BE2C (cell line): ENCODE measurements at regions not wholly inside any gene's neighbourhood (a gene's known extent, or its start where the extent isn't known, plus 50 kb on each side); places are given as distances from the start of the nearest gene placed in this dataset.

Experiments used
- DNase-seq: peaks from one replicate; pipeline ENCODE4 v3.0.0-alpha.2; 2020
- H3K27me3 ChIP-seq: fragments of 250-450 bp; sonication (Bioruptor Pico); 2 replicates; pipeline ENCODE4 v1.5.1; 2020; ENCODE audit warnings: mild to moderate bottlenecking
- H3K36me3 ChIP-seq: fragments of 250-450 bp; sonication (Bioruptor Pico); 2 replicates; pipeline ENCODE4 v1.5.1; 2020; ENCODE audit warnings: mild to moderate bottlenecking
- H3K4me1 ChIP-seq: fragments of 250-450 bp; sonication (Bioruptor Pico); 2 replicates; pipeline ENCODE4 v1.5.1; 2020
- H3K4me3 ChIP-seq: 2 replicates; pipeline ENCODE4 v1.5.1; 2011; ENCODE audit warnings: low read depth, low read length
- H3K9me3 ChIP-seq: fragments of 250-450 bp; sonication (Bioruptor Pico); 2 replicates; pipeline ENCODE4 v1.5.1; 2020
- TF ChIP-seq, protein P1 (sequence below): IDR thresholded peaks from 2 replicates; pipeline ENCODE4 v1.5.1; 2012; ENCODE audit warnings: mild to moderate bottlenecking, low read depth, low read length

DNA sequence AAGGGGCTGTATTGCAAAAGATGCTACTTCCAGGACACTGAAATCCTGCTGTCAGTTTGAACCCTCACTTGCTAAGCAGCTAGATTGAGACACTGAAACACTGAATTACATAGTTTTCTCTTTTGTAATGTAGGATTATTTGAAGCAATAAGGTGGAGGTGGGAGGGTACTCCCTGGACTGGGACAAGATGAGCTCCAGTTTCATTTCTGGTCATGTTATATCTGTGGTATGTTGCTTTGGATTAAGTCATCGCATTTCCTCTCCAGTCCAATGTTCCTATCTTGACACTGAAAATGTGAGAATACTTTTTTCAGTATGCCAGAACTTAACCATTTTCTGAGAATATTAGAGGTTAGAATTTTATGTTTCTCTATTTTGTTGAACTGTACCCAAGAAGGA is 426.2 kb upstream of the MEX3C start:
- H3K4me1 ChIP-seq: no peaks in the 10 kb centered on the region
- no peak for DNase-seq
- H3K4me3 ChIP-seq: no peak overlapping the region
- H3K27me3 ChIP-seq: no peaks in the 10 kb centered on the region
- TF ChIP-seq, protein P1, sequence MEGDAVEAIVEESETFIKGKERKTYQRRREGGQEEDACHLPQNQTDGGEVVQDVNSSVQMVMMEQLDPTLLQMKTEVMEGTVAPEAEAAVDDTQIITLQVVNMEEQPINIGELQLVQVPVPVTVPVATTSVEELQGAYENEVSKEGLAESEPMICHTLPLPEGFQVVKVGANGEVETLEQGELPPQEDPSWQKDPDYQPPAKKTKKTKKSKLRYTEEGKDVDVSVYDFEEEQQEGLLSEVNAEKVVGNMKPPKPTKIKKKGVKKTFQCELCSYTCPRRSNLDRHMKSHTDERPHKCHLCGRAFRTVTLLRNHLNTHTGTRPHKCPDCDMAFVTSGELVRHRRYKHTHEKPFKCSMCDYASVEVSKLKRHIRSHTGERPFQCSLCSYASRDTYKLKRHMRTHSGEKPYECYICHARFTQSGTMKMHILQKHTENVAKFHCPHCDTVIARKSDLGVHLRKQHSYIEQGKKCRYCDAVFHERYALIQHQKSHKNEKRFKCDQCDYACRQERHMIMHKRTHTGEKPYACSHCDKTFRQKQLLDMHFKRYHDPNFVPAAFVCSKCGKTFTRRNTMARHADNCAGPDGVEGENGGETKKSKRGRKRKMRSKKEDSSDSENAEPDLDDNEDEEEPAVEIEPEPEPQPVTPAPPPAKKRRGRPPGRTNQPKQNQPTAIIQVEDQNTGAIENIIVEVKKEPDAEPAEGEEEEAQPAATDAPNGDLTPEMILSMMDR: no peak
- no peaks in the 10 kb centered on the region for H3K9me3 ChIP-seq
- no peaks in the 10 kb centered on the region for H3K36me3 ChIP-seq

DNA sequence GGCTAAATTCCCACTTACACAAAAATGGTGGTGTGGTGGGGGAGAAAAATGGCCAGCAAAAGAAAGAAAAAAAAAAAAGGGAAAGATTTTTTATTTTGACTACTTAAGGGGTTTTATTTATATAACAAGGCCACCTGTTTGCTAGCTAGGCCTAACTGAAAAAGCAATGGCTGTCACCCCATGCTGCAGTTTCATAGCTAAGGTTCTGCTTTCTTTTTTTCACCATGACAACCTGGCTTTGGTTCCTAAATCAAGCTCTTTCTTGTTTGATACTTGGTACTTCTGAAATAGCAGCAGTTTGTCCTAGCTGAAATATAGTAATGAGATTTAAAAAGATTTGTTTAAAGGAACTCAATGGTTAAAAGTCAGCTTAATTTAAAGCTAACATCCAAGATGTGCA is 433.2 kb upstream of the MEX3C start:
- no peaks in the 10 kb centered on the region for H3K36me3 ChIP-seq
- TF ChIP-seq, protein P1: no peak
- H3K4me1 ChIP-seq: no peaks in the 10 kb centered on the region
- H3K9me3 ChIP-seq: no peaks in the 10 kb centered on the region
- no peak overlapping the region for H3K4me3 ChIP-seq
- H3K27me3 ChIP-seq: no peaks in the 10 kb centered on the region
- DNase-seq: no peak

DNA sequence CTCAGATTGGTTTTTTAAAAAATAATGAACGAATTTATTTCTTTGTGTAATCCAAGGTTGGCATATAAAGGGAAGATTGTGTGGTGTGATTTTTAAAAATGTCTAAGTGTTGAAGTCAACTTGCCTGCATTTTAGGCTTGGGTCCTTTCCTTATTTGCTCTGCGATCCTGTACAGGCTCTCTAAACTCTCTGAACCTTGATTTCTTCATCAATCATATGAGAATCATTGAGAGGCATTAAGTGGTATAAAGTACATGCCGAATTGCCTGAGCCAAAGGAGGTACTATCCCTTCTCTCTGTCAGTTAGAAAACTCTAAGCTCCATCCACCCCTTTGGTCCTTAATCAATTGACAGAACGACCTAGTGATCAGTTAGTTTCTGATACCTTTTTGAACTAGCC is 440.4 kb upstream of the MEX3C start:
- no peaks in the 10 kb centered on the region for H3K36me3 ChIP-seq
- TF ChIP-seq, protein P1: no peak
- DNase-seq: no peak
- no peaks in the 10 kb centered on the region for H3K27me3 ChIP-seq
- no peaks in the 10 kb centered on the region for H3K4me1 ChIP-seq
- H3K4me3 ChIP-seq: no peak overlapping the region
- H3K9me3 ChIP-seq: no peaks in the 10 kb centered on the region

DNA sequence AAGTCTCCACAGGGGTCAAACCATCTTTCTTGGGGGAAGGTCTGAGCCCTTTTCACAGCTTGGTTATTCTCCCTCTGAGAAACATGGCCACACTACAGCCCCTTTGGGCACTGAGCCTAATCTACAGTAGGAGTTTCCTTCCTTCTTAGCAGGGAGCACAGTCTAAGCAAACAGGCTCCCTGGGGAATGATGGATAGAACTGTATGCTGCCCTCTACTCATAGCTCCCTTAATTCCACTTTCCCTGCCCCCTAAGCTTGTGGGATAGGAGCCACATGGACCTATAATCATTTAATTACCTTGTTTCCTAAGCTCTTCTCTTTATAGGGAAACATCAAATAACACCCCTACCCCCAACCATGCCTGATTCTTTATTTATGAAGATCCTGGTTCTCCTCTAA is 442.1 kb upstream of the MEX3C start:
- no peaks in the 10 kb centered on the region for H3K27me3 ChIP-seq
- no peaks in the 10 kb centered on the region for H3K9me3 ChIP-seq
- no peak for DNase-seq
- no peak overlapping the region for H3K4me3 ChIP-seq
- no peaks in the 10 kb centered on the region for H3K4me1 ChIP-seq
- H3K36me3 ChIP-seq: no peaks in the 10 kb centered on the region
- TF ChIP-seq, protein P1: no peak

DNA sequence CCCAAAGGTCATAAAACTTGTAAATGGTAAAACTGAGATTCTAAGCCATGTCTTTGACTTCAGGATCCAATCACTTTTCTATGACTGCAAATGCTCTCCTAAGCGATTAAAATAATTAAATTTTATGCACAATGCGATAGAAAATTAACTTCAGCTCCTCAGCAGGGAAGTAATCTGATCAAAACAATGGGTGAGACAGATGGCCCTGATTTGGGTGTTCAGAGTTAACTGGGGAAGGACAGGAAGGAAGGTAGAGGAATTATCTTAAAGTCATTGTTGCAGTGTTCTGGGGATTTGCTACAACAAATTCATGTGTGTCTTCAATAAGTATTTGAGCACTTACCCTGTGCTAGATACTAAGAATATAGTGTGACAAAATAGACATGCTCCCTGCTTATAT is 446.0 kb upstream of the MEX3C start:
- H3K4me1 ChIP-seq: no peaks in the 10 kb centered on the region
- DNase-seq: no peak
- H3K9me3 ChIP-seq: no peaks in the 10 kb centered on the region
- no peaks in the 10 kb centered on the region for H3K27me3 ChIP-seq
- TF ChIP-seq, protein P1: no peak
- H3K36me3 ChIP-seq: no peaks in the 10 kb centered on the region
- H3K4me3 ChIP-seq: no peak overlapping the region

DNA sequence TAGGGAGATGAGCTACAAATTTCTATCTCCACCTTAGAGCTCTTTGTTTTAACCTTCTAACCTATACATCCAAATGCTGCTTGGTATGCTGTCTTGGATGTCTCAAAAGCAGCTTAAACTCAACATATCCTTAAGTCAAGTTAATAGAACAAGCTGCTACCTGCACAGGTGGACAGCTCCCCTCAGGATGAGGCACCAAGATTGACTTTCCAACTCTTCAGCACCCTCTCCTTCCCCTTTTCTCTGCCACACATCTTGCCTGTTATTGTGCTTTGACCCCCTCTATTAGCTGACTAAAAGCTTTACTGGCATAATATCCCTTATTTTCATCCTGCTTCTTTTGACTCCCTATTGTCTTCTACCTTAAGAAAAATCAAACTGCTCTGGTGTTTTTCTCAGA is 448.1 kb upstream of the MEX3C start:
- Histone ChIP-seq H3K4me3 (no peak overlapping the region), H3K27me3 (no peaks in the 10 kb centered on the region), H3K9me3 (no peaks in the 10 kb centered on the region), H3K4me1 (no peaks in the 10 kb centered on the region), H3K36me3 (no peaks in the 10 kb centered on the region)
- TF ChIP-seq, protein P1: no peak
- DNase-seq: no peak
